Neural progenitor cell (in vitro differentiated cells): ENCODE measurements at regions not wholly inside any gene's neighbourhood (a gene's known extent, or its start where the extent isn't known, plus 50 kb on each side); places are given as distances from the start of the nearest gene placed in this dataset.

ENCODE experiments used
- DNase-seq: peaks from one replicate; pipeline ENCODE4 v3.0.0-alpha.2; 2016; ENCODE audit warnings: low spot score
- H2AFZ ChIP-seq: fragments of 200-600 bp; sonication (generic); replicated peaks from 2 replicates; pipeline ENCODE4 v1.6.1; 2016; ENCODE audit warnings: antibody characterized with exemption
- H3F3A ChIP-seq: fragments of 200-600 bp; sonication (generic); 2 replicates; pipeline ENCODE4 v1.6.1; 2016; ENCODE audit warnings: antibody characterized with exemption, low read depth
- H3K27ac ChIP-seq: fragments of 200-600 bp; sonication (generic); 2 replicates; pipeline ENCODE4 v1.5.1; 2016; ENCODE audit warnings: mild to moderate bottlenecking
- H3K27me3 ChIP-seq: fragments of 200-600 bp; sonication (generic); 2 replicates; pipeline ENCODE4 v1.6.1; 2016; ENCODE audit warnings: mild to moderate bottlenecking, moderate library complexity
- H3K36me3 ChIP-seq: fragments of 200-600 bp; sonication (generic); 2 replicates; pipeline ENCODE4 v1.5.1; 2016
- H3K4me1 ChIP-seq: fragments of 200-600 bp; sonication (generic); 2 replicates; pipeline ENCODE4 v1.6.1; 2016; ENCODE audit warnings: mixed run types
- H3K4me2 ChIP-seq: fragments of 200-600 bp; sonication (generic); 2 replicates; pipeline ENCODE4 v1.6.1; 2016
- H3K4me3 ChIP-seq: fragments of 200-600 bp; sonication (generic); 2 replicates; pipeline ENCODE4 v1.5.1; 2016
- H3K79me2 ChIP-seq: fragments of 200-600 bp; sonication (generic); 2 replicates; pipeline ENCODE4 v1.6.1; 2016; ENCODE audit warnings: low read depth
- H3K9ac ChIP-seq: fragments of 200-600 bp; sonication (generic); 2 replicates; pipeline ENCODE4 v1.6.1; 2016
- H3K9me3 ChIP-seq: fragments of 200-600 bp; sonication (generic); 2 replicates; pipeline ENCODE4 v1.5.1; 2016; ENCODE audit warnings: low read depth
- H4K20me1 ChIP-seq: fragments of 200-600 bp; sonication (generic); 2 replicates; pipeline ENCODE4 v1.6.1; 2016; ENCODE audit warnings: low read depth
- H3K27ac Mint-ChIP-seq: 3 replicates; pipeline ENCODE4 v1.8.0; 2021; ENCODE audit warnings: mixed read lengths
- H3K27me3 Mint-ChIP-seq: 2 replicates; pipeline ENCODE4 v1.8.0; 2022; ENCODE audit warnings: low read depth, mild to moderate bottlenecking, inconsistent platforms, moderate library complexity, mixed read lengths; ENCODE audit not compliant: insufficient read depth
- H3K36me3 Mint-ChIP-seq: 3 replicates; pipeline ENCODE4 v1.8.0; 2021; ENCODE audit warnings: mixed read lengths
- H3K4me1 Mint-ChIP-seq: 3 replicates; pipeline ENCODE4 v1.8.0; 2021; ENCODE audit warnings: mixed read lengths
- H3K4me3 Mint-ChIP-seq: 3 replicates; pipeline ENCODE4 v1.8.0; 2021; ENCODE audit warnings: mild to moderate bottlenecking, moderate library complexity, mixed read lengths
- H3K9me3 Mint-ChIP-seq: 3 replicates; pipeline ENCODE4 v1.8.0; 2020; ENCODE audit warnings: mixed read lengths
- EZH2 ChIP-seq: fragments of 200-600 bp; sonication (generic); IDR thresholded peaks from 2 replicates; pipeline ENCODE4 v1.6.1; 2017; ENCODE audit warnings: antibody characterized with exemption, mild to moderate bottlenecking, moderate library complexity
- EZH2phosphoT487 ChIP-seq: fragments of 200-600 bp; sonication (generic); IDR thresholded peaks from 2 replicates; pipeline ENCODE4 v1.6.1; 2017; ENCODE audit warnings: antibody characterized with exemption
- TF ChIP-seq, protein P1 (sequence below): fragments of 200-600 bp; sonication (generic); IDR thresholded peaks from 2 replicates; pipeline ENCODE4 v1.5.1; 2017; ENCODE audit warnings: antibody characterized with exemption, mild to moderate bottlenecking

DNA sequence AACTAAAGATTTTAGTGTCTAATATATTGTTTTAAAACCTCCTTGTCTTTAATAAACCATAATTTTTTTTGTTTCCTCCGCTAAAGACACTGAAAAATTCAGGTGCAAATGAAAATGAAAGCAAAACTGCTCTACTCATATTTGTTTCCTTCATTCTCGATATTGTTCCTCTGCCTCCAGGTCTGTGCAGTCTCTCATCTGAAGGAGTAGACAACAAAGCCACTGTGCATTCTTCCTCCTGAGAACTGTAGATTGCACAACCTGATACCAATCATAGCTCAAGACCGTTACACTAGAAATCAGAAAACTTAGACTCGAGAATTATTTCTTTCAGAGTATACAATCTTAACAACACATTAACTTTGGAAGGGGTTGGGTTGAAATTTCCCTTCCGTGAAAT, 373.1 kb upstream of the CXADR start:
- no peak for TF ChIP-seq EZH2phosphoT487
- TF ChIP-seq EZH2, result no peak
- TF ChIP-seq, protein P1, sequence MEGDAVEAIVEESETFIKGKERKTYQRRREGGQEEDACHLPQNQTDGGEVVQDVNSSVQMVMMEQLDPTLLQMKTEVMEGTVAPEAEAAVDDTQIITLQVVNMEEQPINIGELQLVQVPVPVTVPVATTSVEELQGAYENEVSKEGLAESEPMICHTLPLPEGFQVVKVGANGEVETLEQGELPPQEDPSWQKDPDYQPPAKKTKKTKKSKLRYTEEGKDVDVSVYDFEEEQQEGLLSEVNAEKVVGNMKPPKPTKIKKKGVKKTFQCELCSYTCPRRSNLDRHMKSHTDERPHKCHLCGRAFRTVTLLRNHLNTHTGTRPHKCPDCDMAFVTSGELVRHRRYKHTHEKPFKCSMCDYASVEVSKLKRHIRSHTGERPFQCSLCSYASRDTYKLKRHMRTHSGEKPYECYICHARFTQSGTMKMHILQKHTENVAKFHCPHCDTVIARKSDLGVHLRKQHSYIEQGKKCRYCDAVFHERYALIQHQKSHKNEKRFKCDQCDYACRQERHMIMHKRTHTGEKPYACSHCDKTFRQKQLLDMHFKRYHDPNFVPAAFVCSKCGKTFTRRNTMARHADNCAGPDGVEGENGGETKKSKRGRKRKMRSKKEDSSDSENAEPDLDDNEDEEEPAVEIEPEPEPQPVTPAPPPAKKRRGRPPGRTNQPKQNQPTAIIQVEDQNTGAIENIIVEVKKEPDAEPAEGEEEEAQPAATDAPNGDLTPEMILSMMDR, result no peak
- no peak overlapping the region for H3K9ac ChIP-seq
- H3K79me2 ChIP-seq, result no peaks in the 10 kb centered on the region
- no peaks in the 10 kb centered on the region for H4K20me1 ChIP-seq
- no peaks in the 10 kb centered on the region for H3K9me3 Mint-ChIP-seq
- no peaks in the 10 kb centered on the region for H3K27me3 Mint-ChIP-seq
- no peaks in the 10 kb centered on the region for H3K36me3 Mint-ChIP-seq
- H3K27ac ChIP-seq, result no peak overlapping the region
- no peak overlapping the region for H3K4me2 ChIP-seq
- no peak overlapping the region for H3K27ac Mint-ChIP-seq
- no peaks in the 10 kb centered on the region for H3K4me1 Mint-ChIP-seq
- H3K4me3 ChIP-seq, result no peak overlapping the region
- no peaks in the 10 kb centered on the region for H3K9me3 ChIP-seq
- H3K36me3 ChIP-seq, result no peaks in the 10 kb centered on the region
- no peak overlapping the region for H3K4me3 Mint-ChIP-seq
- H2AFZ ChIP-seq, result no peak overlapping the region
- H3K27me3 ChIP-seq, result no peaks in the 10 kb centered on the region
- H3F3A ChIP-seq, result no peaks in the 10 kb centered on the region
- DNase-seq, result no peak
- H3K4me1 ChIP-seq, result no peaks in the 10 kb centered on the region

GRCh38 chr21:17146426-17146825, 366.4 kb upstream of the CXADR start:
- no peak overlapping the region for H3K4me3 Mint-ChIP-seq
- no peaks in the 10 kb centered on the region for H3K36me3 Mint-ChIP-seq
- H3K9me3 Mint-ChIP-seq, result no peaks in the 10 kb centered on the region

GRCh38 chr21:17159697-17160096, 353.1 kb upstream of the CXADR start:
- H3K27ac ChIP-seq, result no peak overlapping the region
- TF ChIP-seq EZH2phosphoT487, result no peak
- TF ChIP-seq, protein P1, result no peak
- no peak for TF ChIP-seq EZH2
- H3K4me3 ChIP-seq, result no peak overlapping the region
- no peak overlapping the region for H3K9ac ChIP-seq
- Mint-ChIP-seq H3K4me3 (no peak overlapping the region), H3K27me3 (no peaks in the 10 kb centered on the region), H3K4me1 (no peaks in the 10 kb centered on the region), H3K9me3 (peaks cover 2% of the 10 kb centered on the region), H3K27ac (no peak overlapping the region), H3K36me3 (no peaks in the 10 kb centered on the region)
- no peaks in the 10 kb centered on the region for H3K36me3 ChIP-seq
- no peaks in the 10 kb centered on the region for H4K20me1 ChIP-seq
- no peaks in the 10 kb centered on the region for H3K79me2 ChIP-seq
- H2AFZ ChIP-seq, result no peak overlapping the region
- DNase-seq, result no peak
- H3F3A ChIP-seq, result no peaks in the 10 kb centered on the region
- H3K4me1 ChIP-seq, result no peaks in the 10 kb centered on the region
- no peak overlapping the region for H3K4me2 ChIP-seq
- H3K9me3 ChIP-seq, result no peaks in the 10 kb centered on the region
- no peaks in the 10 kb centered on the region for H3K27me3 ChIP-seq

More at GRCh38 chr21:17146426-17146825, 366.4 kb upstream of the CXADR start:
- Histone ChIP-seq H2AFZ (no peak overlapping the region), H3K36me3 (no peaks in the 10 kb centered on the region), H3K4me3 (no peak overlapping the region), H3K4me2 (no peak overlapping the region), H4K20me1 (no peaks in the 10 kb centered on the region), H3K79me2 (no peaks in the 10 kb centered on the region), H3F3A (no peaks in the 10 kb centered on the region), H3K27me3 (no peaks in the 10 kb centered on the region), H3K4me1 (no peaks in the 10 kb centered on the region), H3K9ac (no peak overlapping the region), H3K27ac (no peak overlapping the region), H3K9me3 (no peaks in the 10 kb centered on the region)
- peaks cover 7% of the 10 kb centered on the region for H3K4me1 Mint-ChIP-seq
- TF ChIP-seq, protein P1, result peak; percentile 34
- TF ChIP-seq EZH2phosphoT487 (no peak), EZH2 (no peak)
- H3K27ac Mint-ChIP-seq, result no peak overlapping the region
- no peaks in the 10 kb centered on the region for H3K27me3 Mint-ChIP-seq
- no peak for DNase-seq

DNA sequence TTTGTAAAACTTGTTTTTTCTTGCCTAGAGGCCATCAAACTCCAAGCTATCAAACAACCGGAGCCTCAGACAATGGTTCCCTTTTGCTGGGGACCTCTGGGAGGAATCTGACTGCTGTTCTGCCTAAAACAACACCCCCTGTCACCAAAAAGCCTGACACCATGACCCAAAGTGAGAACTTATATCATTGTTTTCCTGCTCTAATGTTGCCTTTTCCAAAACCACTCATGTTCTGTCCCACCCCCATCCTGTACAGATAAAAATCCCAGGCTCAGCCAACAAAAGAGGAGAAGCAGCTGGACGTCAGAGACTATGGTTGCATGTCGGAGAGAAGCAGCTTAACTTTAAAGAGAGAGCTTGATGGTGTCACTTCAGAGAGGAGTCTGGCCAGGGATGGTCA, 327.2 kb upstream of the CXADR start:
- Histone ChIP-seq H3K27me3 (no peaks in the 10 kb centered on the region), H3K79me2 (no peaks in the 10 kb centered on the region), H4K20me1 (no peaks in the 10 kb centered on the region), H3K9me3 (no peaks in the 10 kb centered on the region), H3F3A (no peaks in the 10 kb centered on the region), H3K27ac (no peak overlapping the region), H2AFZ (no peak overlapping the region), H3K4me2 (no peak overlapping the region), H3K9ac (no peak overlapping the region), H3K4me3 (no peak overlapping the region), H3K36me3 (no peaks in the 10 kb centered on the region), H3K4me1 (no peaks in the 10 kb centered on the region)
- Mint-ChIP-seq H3K36me3 (no peaks in the 10 kb centered on the region), H3K27ac (no peak overlapping the region), H3K27me3 (peaks cover 2% of the 10 kb centered on the region), H3K4me1 (no peaks in the 10 kb centered on the region), H3K4me3 (no peak overlapping the region), H3K9me3 (peaks cover 12% of the 10 kb centered on the region)
- TF ChIP-seq EZH2 (no peak), EZH2phosphoT487 (no peak)
- TF ChIP-seq, protein P1, result no peak
- DNase-seq, result no peak
